G401 (cell line): ENCODE measurements at regions not wholly inside any gene's neighbourhood (a gene's known extent, or its start where the extent isn't known, plus 50 kb on each side); places are given as distances from the start of the nearest gene placed in this dataset.

ENCODE experiments used
- DNase-seq: peaks from one replicate; pipeline ENCODE4 v3.0.0-alpha.2; 2015; ENCODE audit warnings: low spot score
- in situ Hi-C: cut with HindIII; loops from 2 replicates; pipeline ENCODE4 v1.10.0; 2016; ENCODE audit warnings: low sequenced_read_pairs, mixed read lengths

- in situ Hi-C loops = no loop called here
- no peak for DNase-seq
Observed at GRCh38 chr7:125136755-125137532, 207.3 kb upstream of the POT1 start.

- no peak for DNase-seq
- in situ Hi-C loops = no loop called here
Observed at GRCh38 chr7:125136341-125136740, 206.7 kb upstream of the POT1 start.

DNA sequence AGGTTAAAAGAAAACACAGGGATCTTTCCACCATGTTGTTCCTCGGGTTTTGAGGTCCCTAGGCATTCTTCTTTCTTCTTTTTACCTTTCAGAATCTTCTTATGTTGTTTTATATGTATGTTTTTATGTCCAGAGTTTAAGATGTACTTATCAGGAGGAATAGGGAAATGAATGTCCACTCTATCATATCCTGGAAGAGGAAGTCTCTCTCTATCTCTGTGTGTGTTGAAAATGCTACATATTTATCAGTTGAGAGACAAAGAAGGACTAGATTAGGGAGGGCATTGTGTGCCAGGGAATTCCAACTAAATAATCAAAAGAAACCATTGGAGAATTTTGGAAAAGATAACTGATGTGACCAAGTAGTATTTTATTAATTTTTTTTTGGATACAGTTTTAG lies 200.5 kb upstream of the POT1 start:
- DNase-seq = no peak
- in situ Hi-C loops = no loop called here

GRCh38 chr7:125127304-125127703 lies 197.7 kb upstream of the POT1 start:
- in situ Hi-C loops = no loop called here
- DNase-seq = no peak

GRCh38 chr7:125126376-125126775 lies 196.8 kb upstream of the POT1 start:
- in situ Hi-C loops = no loop called here
- DNase-seq = no peak

GRCh38 chr7:125125315-125125714 lies 195.7 kb upstream of the POT1 start:
- in situ Hi-C loops = no loop called here

DNA sequence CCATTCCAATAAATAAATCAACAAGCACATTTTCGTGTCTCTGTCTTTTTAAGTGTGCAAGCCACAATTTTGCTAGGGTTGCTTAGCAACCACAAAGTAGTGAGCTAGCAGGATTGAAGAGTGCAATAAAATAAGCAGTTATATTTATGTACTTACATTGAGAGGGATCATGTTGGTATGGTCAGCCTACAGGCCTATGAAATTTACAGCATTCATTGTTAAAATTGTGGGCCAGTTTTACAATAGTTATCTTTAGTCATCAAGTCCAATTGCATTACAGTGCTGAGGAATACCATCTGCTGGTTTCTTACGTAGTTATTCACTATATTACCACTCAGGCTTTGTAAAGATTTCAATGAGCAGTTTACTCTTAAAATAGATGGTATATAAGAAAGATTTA lies 192.5 kb upstream of the POT1 start:
- DNase-seq = no peak

More at GRCh38 chr7:125125315-125125714, 195.7 kb upstream of the POT1 start:
- DNase-seq = no peak

DNA sequence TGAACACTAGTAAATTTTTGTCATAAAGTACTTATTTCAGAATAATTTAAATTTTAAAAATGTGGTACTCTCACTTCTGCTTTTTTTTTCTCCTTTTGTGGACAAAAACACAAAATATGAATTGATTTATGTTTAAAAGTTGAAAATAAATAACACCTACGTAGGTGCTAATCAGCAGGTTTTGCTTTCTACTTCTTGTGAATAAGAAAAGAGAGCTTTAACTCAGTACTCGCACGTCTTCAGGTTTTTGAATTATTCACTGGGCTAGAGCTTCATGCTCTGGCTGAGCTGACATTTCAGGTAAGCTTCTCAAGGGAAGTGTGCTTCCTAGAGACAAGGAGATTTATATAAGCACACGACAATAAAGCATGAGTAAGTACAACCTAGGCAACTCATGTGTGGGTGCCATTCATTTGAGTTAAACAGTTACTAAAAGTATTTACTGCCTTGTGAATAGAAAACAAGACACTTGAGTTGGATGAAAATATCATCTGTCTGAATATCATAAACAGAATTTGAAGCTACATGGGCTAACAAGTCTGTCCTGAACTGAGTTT lies 190.0 kb upstream of the POT1 start:
- in situ Hi-C loops = no loop called here
- no peak for DNase-seq

More for the DNA sequence above, 192.5 kb upstream of the POT1 start:
- in situ Hi-C loops = no loop called here

DNA sequence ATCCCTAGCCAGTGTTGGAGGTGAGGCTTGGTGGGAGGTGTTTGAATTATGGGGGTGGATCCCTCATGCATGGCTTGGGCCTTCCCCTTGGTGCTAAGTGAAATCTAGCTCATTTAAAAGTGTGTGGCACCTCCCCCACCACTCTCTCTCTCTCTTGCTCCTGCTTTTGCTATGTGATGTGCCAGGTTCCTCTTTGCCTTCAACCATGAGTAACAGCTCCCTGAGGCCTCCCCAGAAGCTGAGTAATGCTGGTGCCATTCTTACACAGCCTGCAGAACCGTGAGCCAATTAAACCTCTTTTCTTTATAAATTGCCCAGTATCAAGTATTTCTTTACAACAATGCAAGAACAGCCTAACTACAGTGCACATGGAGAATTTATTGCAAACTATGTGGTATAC lies 188.8 kb upstream of the POT1 start:
- in situ Hi-C loops = no loop called here
- DNase-seq = no peak

DNA sequence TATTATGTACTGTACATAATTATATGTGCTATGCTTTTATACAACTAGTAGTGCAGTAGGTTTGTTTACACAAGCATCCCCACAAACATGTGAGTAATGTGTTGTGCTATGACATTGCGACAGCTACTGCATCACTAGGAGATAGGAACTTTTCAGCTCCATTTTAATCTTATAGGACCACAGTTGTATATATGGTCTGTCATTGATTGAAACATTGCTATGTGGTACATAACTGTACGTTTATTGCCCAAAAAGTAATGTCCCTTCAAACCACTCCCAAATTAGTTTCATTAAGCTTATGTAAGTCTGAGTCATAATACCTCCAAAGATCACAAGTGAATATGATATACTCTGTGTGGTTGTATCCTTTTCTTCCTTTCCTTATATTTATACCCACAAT lies 183.2 kb upstream of the POT1 start:
- DNase-seq = no peak
- in situ Hi-C loops = no loop called here

- DNase-seq = no peak
- in situ Hi-C loops = no loop called here
Observed at GRCh38 chr7:125099519-125099918, 169.9 kb upstream of the POT1 start.

DNA sequence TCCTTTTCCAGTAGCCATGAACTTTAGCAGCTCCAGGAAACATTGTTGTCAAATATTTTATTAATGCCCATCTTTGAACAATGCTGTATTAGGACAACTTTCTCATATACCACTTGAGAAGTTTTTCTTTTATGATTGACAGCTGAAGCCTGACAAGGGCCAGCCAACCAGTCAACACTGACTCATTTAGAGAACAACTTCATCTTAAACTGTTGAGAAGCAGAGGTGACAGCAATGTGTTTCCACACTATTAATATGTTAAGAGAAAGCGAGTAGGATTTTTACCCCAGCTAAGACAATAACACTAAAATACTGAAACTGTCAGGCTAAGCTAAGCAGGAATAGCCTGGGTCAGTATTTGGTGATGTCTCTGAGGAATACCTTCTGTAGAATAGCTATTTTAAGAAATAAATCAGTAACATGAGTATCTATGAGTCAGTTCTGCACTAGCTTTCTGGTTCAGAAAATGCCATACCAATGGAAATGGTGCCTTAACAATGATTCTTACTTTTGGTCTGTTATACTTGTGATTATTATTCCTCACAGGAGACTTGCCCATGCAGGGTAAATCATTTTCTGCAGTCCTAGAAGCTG lies 168.8 kb upstream of the POT1 start:
- in situ Hi-C loops = no loop called here
- no peak for DNase-seq

DNA sequence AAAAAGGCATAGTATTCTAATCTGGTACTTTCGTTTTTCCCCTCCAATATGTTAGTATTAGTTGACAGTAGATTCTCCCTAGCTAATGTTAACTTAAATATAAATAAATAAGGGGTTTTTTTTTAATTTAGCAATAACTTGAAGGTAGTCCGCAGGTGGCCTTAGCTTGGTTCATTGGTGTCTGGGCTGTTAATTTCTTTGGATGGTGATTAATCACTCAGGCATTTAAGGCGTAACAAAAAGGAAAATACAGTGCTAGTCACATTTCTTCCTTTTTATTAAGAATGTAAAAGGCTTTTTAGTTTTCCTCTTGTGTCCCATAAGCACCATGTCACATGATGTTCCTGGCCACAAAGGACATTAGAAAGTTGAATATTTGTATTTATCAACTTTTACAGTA lies 161.0 kb upstream of the POT1 start:
- DNase-seq = no peak
- in situ Hi-C loops = no loop called here

DNA sequence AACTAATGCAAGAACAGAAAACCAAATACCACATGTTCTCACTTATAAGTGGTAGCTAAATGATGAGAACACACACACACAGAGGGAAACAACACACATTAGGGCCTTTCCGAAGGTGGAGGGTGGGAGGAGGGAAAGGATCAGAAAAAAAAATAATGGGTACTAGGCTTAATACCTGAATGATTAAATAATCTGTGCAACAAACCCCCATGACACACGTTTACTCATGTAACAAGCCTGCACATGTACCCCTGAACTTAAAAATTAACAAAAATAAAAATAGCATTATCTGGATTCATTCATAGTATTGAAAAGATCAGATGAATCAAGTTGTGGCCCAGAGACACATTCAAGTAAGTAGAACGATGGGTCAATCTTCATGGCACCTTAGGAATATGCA lies 159.5 kb upstream of the POT1 start:
- DNase-seq = no peak
- in situ Hi-C loops = no loop called here

DNA sequence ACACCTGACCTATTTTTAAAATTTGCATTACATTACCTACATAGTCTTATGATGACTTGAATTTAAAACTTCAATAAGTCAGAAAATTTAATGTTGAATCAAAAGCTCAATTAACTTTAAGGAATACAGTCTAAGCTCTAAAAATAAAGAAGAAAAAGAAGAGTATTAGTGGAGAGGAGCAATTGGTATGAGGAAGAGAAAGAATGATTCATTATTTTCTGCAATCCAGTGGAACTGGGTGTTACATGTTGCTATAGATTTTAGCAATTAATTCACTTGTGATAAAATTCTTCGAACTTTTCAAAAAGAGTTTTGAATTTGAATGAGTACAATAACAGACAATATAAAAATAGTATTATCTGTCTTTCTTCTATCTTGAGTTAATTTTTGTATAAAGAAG lies 158.9 kb upstream of the POT1 start:
- in situ Hi-C loops = no loop called here

DNA sequence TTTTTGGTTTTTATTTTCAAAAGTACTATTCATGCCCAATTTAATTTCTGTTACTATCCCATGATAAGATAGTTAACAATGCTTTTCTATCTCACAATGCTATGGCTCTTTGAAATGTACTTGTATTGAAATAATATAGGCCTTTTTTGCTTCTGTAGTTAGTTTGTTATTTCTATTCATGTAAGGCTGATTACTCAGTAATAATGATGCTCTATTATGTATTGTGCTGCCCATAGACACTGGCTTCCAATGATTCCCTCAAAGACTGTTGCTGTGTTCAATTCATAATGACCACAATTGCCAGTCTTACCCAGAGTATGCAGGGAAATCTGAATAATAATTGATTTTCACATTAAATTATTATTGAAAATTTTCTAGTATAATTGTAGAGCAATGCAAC lies 155.5 kb upstream of the POT1 start:
- DNase-seq = no peak
- in situ Hi-C loops = no loop called here

More for the DNA sequence above, 158.9 kb upstream of the POT1 start:
- DNase-seq = no peak

DNA sequence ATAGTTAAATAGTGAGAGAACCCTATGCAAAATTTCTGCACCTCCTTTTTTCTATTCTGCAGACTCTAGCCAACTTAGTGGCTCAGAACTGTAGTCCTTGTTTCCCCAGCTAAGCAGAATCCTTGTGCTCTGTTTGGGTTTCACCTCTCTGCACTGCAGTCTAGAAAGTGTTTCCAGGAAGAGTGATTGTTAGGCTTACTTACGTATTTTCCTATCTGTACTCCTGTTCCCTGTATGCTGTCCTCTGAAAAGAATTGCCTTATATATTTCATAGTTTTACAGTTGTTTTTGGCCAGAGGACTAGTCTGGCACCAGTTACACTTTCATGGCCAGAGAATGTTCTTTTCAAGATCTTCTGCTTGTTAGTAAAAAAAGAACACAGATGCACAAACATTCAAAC lies 154.6 kb upstream of the POT1 start:
- DNase-seq = no peak
- in situ Hi-C loops = no loop called here

GRCh38 chr7:125074141-125074540 lies 144.5 kb upstream of the POT1 start:
- in situ Hi-C loops = no loop called here
- no peak for DNase-seq

- DNase-seq = no peak
- in situ Hi-C loops = no loop called here
Observed at GRCh38 chr7:125065546-125065945, 135.9 kb upstream of the POT1 start.

GRCh38 chr7:125065001-125065400 lies 135.4 kb upstream of the POT1 start:
- DNase-seq = no peak
- in situ Hi-C loops = no loop called here
